Endothelial cell of umbilical vein (primary cell): ENCODE measurements at regions not wholly inside any gene's neighbourhood (a gene's known extent, or its start where the extent isn't known, plus 50 kb on each side); places are given as distances from the start of the nearest gene placed in this dataset.

Source experiments
- BruUV-seq: library from RNA; stranded (reverse); fragments of 400-500 nt; replicated peaks from 2 replicates; lab custom pipeline; 2021; lab: Mats Ljungman, UMichigan
- CTCF ChIA-PET: fragments of 300-600, 350-600 bp; sonication (Branson Sonifier 250); formaldehyde crosslinking; loops from one replicate; lab custom pipeline; 2021; ENCODE audit warnings: antibody characterized with exemption, inconsistent platforms; lab: Charles Lee
- POLR2A ChIA-PET: fragments of 300-600, 350-600 bp; sonication (Branson Sonifier 250); formaldehyde crosslinking; loops from one replicate; lab custom pipeline; 2021; ENCODE audit warnings: antibody characterized with exemption, inconsistent platforms; lab: Charles Lee
- DNase-seq: peaks from one replicate; pipeline ENCODE4 v3.0.0-alpha.2; 2011; ENCODE audit warnings: low read depth, low spot score
- FAIRE-seq: peaks from 2 replicates; lab custom pipeline; 2011; peaks lifted over from hg19 to GRCh38; lab: Jason Lieb, UNC
- H2AFZ ChIP-seq: 2 replicates; pipeline ENCODE4 v1.6.0; 2012; ENCODE audit warnings: low read depth, low read length, control low read depth, inconsistent platforms
- H3K27ac ChIP-seq: 2 replicates; pipeline ENCODE4 v1.5.1; 2011; ENCODE audit warnings: low read depth, mild to moderate bottlenecking, control low read depth, low read length, moderate library complexity; ENCODE audit not compliant: insufficient read depth
- H3K27me3 ChIP-seq, 2 experiments: 2 replicates each; pipeline versions ENCODE4 v1.6.0 to v1.6.1; 2011; ENCODE audit warnings: low read length in 2 of 2, mixed read lengths in 1 of 2; ENCODE audit not compliant: control insufficient read depth in 2 of 2, insufficient read depth in 2 of 2
- H3K36me3 ChIP-seq, 2 experiments: 2 replicates in 1 of 2; 3 replicates in 1 of 2; pipeline ENCODE4 v1.5.1; 2011; ENCODE audit warnings: low read length in 2 of 2, mild to moderate bottlenecking in 1 of 2, moderate library complexity in 1 of 2; ENCODE audit not compliant: control insufficient read depth in 2 of 2, insufficient read depth in 2 of 2; ENCODE audit errors: extremely low read depth in 1 of 2
- H3K4me1 ChIP-seq: 3 replicates; pipeline ENCODE4 v1.5.1; 2011; ENCODE audit warnings: mild to moderate bottlenecking, low read length; ENCODE audit not compliant: control insufficient read depth, insufficient read depth; ENCODE audit errors: extremely low read depth
- H3K4me2 ChIP-seq: 2 replicates; pipeline ENCODE4 v1.6.1; 2011; ENCODE audit warnings: low read length, control low read depth, mixed read lengths; ENCODE audit not compliant: insufficient read depth
- H3K4me3 ChIP-seq, 3 experiments: fragments of 200-600 bp in 1 of 3; sonication (generic), shearing (Covaris generic) in 1 of 3; replicated peaks in 1 of 3; 2 replicates each; pipeline ENCODE4 v1.5.1; 2011 to 2016; ENCODE audit warnings: control low read depth in 3 of 3, low read length in 3 of 3, mild to moderate bottlenecking in 2 of 3, inconsistent platforms in 1 of 3, low read depth in 1 of 3, moderate library complexity in 1 of 3; ENCODE audit not compliant: insufficient read depth in 1 of 3
- H3K79me2 ChIP-seq: 2 replicates; pipeline ENCODE4 v1.6.0; 2012; ENCODE audit warnings: low read length, inconsistent platforms; ENCODE audit not compliant: control insufficient read depth, insufficient read depth
- H3K9ac ChIP-seq: replicated peaks from 2 replicates; pipeline ENCODE3; 2011; ENCODE audit warnings: low read length, control low read depth; ENCODE audit not compliant: insufficient read depth; ENCODE audit errors: extremely low read depth
- H3K9me1 ChIP-seq: replicated peaks from 3 replicates; pipeline ENCODE4 v1.6.0; 2011; ENCODE audit warnings: mild to moderate bottlenecking, low read length; ENCODE audit not compliant: control insufficient read depth, insufficient read depth; ENCODE audit errors: extremely low read depth
- H3K9me3 ChIP-seq: replicated peaks from 2 replicates; pipeline ENCODE4 v1.5.1; 2012; ENCODE audit warnings: low read length, inconsistent platforms; ENCODE audit not compliant: control insufficient read depth, insufficient read depth
- H4K20me1 ChIP-seq: replicated peaks from 2 replicates; pipeline ENCODE3; 2011; ENCODE audit warnings: mild to moderate bottlenecking, low read length; ENCODE audit not compliant: control insufficient read depth, insufficient read depth; ENCODE audit errors: extremely low read depth
- EZH2 ChIP-seq: IDR thresholded peaks from 2 replicates; pipeline ENCODE4 v1.6.1; 2012; ENCODE audit warnings: borderline replicate concordance, low read depth, mild to moderate bottlenecking, moderate library complexity, low read length, inconsistent platforms; ENCODE audit not compliant: severe bottlenecking
- FOS ChIP-seq: IDR thresholded peaks from 2 replicates; pipeline ENCODE4 v1.6.1; 2011; ENCODE audit warnings: mild to moderate bottlenecking, low read length, moderate library complexity, borderline replicate concordance; ENCODE audit not compliant: insufficient read depth
- GATA2 ChIP-seq: IDR thresholded peaks from 2 replicates; pipeline ENCODE4 v1.7.0; 2011; ENCODE audit warnings: low read depth, mild to moderate bottlenecking, moderate library complexity, mixed read lengths, low read length; ENCODE audit not compliant: insufficient read length, insufficient read depth
- JUN ChIP-seq: IDR thresholded peaks from 2 replicates; pipeline ENCODE4 v1.6.1; 2011; ENCODE audit warnings: borderline replicate concordance, low read depth; ENCODE audit not compliant: insufficient read length, insufficient read depth
- MAX ChIP-seq: IDR thresholded peaks from 2 replicates; pipeline ENCODE4 v1.6.1; 2011; ENCODE audit not compliant: insufficient read depth, insufficient read length
- MYC ChIP-seq: IDR thresholded peaks from one replicate; pipeline ENCODE4 v1.6.1; 2011; ENCODE audit warnings: mild to moderate bottlenecking, low read depth, low read length
- POLR2A ChIP-seq: IDR thresholded peaks from 2 replicates; pipeline ENCODE4 v1.6.1; 2012; ENCODE audit warnings: low read depth, mild to moderate bottlenecking, control low read depth, low read length
- POLR2AphosphoS5 ChIP-seq: IDR thresholded peaks from 2 replicates; pipeline ENCODE4 v1.6.1; 2012; ENCODE audit warnings: low read depth, mild to moderate bottlenecking, control low read depth, low read length, moderate library complexity; ENCODE audit not compliant: insufficient read depth
- dilution Hi-C: fragments of 300-500 bp; cut with MboI; formaldehyde crosslinking; loops from one replicate; pipeline ENCODE4 v1.15.0; 2019; ENCODE audit warnings: low sequenced_read_pairs; ENCODE audit not compliant: extremely low pct_ligation_motif_present
- intact Hi-C: fragments of 100-400 bp; cut with micrococcal nuclease; formaldehyde crosslinking; loops from one replicate; pipeline ENCODE4 v1.10.0; 2022

GRCh38 chrX:141787655-141788054 is 50.5 kb upstream of the MAGEC3 start:
- TF ChIP-seq JUN, result no peak
- TF ChIP-seq POLR2A, result no peak
- no peak for TF ChIP-seq EZH2
- no peak for TF ChIP-seq MYC
- TF ChIP-seq GATA2, result no peak
- TF ChIP-seq FOS, result no peak
- TF ChIP-seq MAX, result no peak
- no peak for TF ChIP-seq POLR2AphosphoS5
- intact Hi-C loops, result no loop called here
- Histone ChIP-seq H3K9me1 (no peaks in the 10 kb centered on the region), H3K4me2 (no peak overlapping the region), H3K79me2 (no peaks in the 10 kb centered on the region), H4K20me1 (no peaks in the 10 kb centered on the region), H3K9ac (no peak overlapping the region), H3K36me3 (no peaks in the 10 kb centered on the region), H2AFZ (no peak overlapping the region), H3K4me1 (no peaks in the 10 kb centered on the region), H3K9me3 (no peaks in the 10 kb centered on the region), H3K4me3 (no peak overlapping the region), H3K27me3 (no peaks in the 10 kb centered on the region), H3K27ac (no peak overlapping the region)
- ChIA-PET CTCF (no interaction called here), POLR2A (no interaction called here)
- no peak for FAIRE-seq
- no TSS peak for BruUV-seq
- no peak for DNase-seq
- dilution Hi-C loops, result no loop called here
